GM12892 (cell line): ENCODE measurements at regions not wholly inside any gene's neighbourhood (a gene's known extent, or its start where the extent isn't known, plus 50 kb on each side); places are given as distances from the start of the nearest gene placed in this dataset.

ENCODE experiments used
- POLR2A ChIP-seq: IDR thresholded peaks from 2 replicates; pipeline ENCODE4 v1.6.1; 2011; ENCODE audit warnings: low read depth, low read length, control low read depth
- POLR2AphosphoS5 ChIP-seq: IDR thresholded peaks from 2 replicates; pipeline ENCODE4 v1.6.1; 2011; ENCODE audit warnings: low read depth, low read length, control low read depth
- TAF1 ChIP-seq: IDR thresholded peaks from 2 replicates; pipeline ENCODE4 v1.6.1; 2011; ENCODE audit warnings: low read depth, mild to moderate bottlenecking, control low read depth, low read length, borderline replicate concordance

DNA sequence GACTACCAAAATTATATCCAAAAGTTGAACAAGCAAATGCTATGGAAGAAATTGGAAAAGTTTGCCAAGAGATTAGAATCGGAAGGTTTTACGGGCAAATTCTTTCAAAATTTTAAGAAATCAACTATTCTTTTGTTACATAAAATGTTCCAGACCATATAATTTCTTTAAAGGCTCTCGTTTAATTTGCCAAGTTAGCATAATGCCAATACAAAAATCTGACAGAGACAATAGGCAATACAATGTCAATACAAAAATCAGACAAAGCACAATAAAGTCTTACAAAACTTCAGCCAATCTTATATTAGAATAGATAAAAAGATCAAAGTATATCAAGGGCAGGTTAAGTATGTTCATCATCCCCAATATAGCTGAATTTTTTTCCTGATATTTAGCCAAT, 224.2 kb downstream of the BCL11A start:
- TF ChIP-seq POLR2A, result no peak
- no peak for TF ChIP-seq POLR2AphosphoS5
- no peak for TF ChIP-seq TAF1
